GM23338 (cell line): ENCODE measurements at regions not wholly inside any gene's neighbourhood (a gene's known extent, or its start where the extent isn't known, plus 50 kb on each side); places are given as distances from the start of the nearest gene placed in this dataset.

ENCODE experiments used
- ATAC-seq: fragments of 200-7000 bp; cut with Tn5 transposase; 3 replicates; pipeline ENCODE4 v1.9.1; 2020
- DNase-seq: peaks from one replicate; pipeline ENCODE4 v3.0.0-alpha.2; 2015; ENCODE audit warnings: low spot score
- H2AFZ ChIP-seq: fragments of 200-600 bp; sonication (generic); 2 replicates; pipeline ENCODE4 v1.8.0; 2016; ENCODE audit warnings: antibody characterized with exemption, mild to moderate bottlenecking, moderate library complexity
- H3F3A ChIP-seq: fragments of 200-600 bp; sonication (generic); replicated peaks from 2 replicates; pipeline ENCODE4 v1.8.0; 2017; ENCODE audit warnings: antibody characterized with exemption, mixed run types, low read depth
- H3K27ac ChIP-seq: fragments of 200-600 bp; sonication (generic); 2 replicates; pipeline ENCODE4 v1.6.1; 2016; ENCODE audit warnings: low read depth
- H3K27me3 ChIP-seq: fragments of 200-600 bp; sonication (generic); 2 replicates; pipeline ENCODE4 v1.8.0; 2016; ENCODE audit warnings: mild to moderate bottlenecking, mixed run types, moderate library complexity; ENCODE audit not compliant: insufficient read depth
- H3K36me3 ChIP-seq: fragments of 200-600 bp; sonication (generic); 2 replicates; pipeline ENCODE4 v1.8.0; 2016; ENCODE audit warnings: mild to moderate bottlenecking; ENCODE audit not compliant: insufficient read depth
- H3K4me1 ChIP-seq: fragments of 200-600 bp; sonication (generic); 2 replicates; pipeline ENCODE4 v1.8.0; 2016; ENCODE audit warnings: mild to moderate bottlenecking, moderate library complexity; ENCODE audit not compliant: insufficient read depth
- H3K4me2 ChIP-seq: fragments of 200-600 bp; sonication (generic); 2 replicates; pipeline ENCODE4 v1.7.1; 2017; ENCODE audit warnings: mixed run types
- H3K4me3 ChIP-seq: fragments of 200-600 bp; sonication (generic); 2 replicates; pipeline ENCODE4 v1.6.1; 2016; ENCODE audit warnings: mixed run types
- H3K79me2 ChIP-seq: fragments of 200-600 bp; sonication (generic); replicated peaks from 2 replicates; pipeline ENCODE4 v1.8.0; 2017; ENCODE audit warnings: mild to moderate bottlenecking; ENCODE audit not compliant: insufficient read depth
- H3K9me2 ChIP-seq: fragments of 200-600 bp; sonication (generic); 2 replicates; pipeline ENCODE4 v1.8.0; 2017; ENCODE audit not compliant: insufficient read depth
- H4K20me1 ChIP-seq: fragments of 200-600 bp; sonication (generic); replicated peaks from 2 replicates; pipeline ENCODE4 v1.8.0; 2017; ENCODE audit warnings: mild to moderate bottlenecking; ENCODE audit not compliant: insufficient read depth
- H3K27ac Mint-ChIP-seq: 2 replicates; pipeline ENCODE4 v1.8.0; 2020; ENCODE audit warnings: inconsistent platforms, mild to moderate bottlenecking, moderate library complexity, mixed read lengths
- H3K27me3 Mint-ChIP-seq: 3 replicates; pipeline ENCODE4 v1.8.0; 2022; ENCODE audit warnings: low read depth, mild to moderate bottlenecking, moderate library complexity, mixed read lengths, inconsistent platforms; ENCODE audit not compliant: insufficient read depth, poor library complexity
- H3K36me3 Mint-ChIP-seq: 3 replicates; pipeline ENCODE4 v1.8.0; 2021; ENCODE audit warnings: low read depth, mild to moderate bottlenecking, inconsistent platforms, moderate library complexity, mixed read lengths
- H3K4me1 Mint-ChIP-seq: 3 replicates; pipeline ENCODE4 v1.8.0; 2020; ENCODE audit warnings: mild to moderate bottlenecking, inconsistent platforms, mixed read lengths
- H3K4me3 Mint-ChIP-seq: 3 replicates; pipeline ENCODE4 v1.8.0; 2021; ENCODE audit warnings: moderate library complexity, mild to moderate bottlenecking, inconsistent platforms, mixed read lengths
- H3K9me3 Mint-ChIP-seq: 3 replicates; pipeline ENCODE4 v1.8.0; 2020; ENCODE audit warnings: moderate library complexity, mild to moderate bottlenecking, inconsistent platforms, mixed read lengths
- CREB1 ChIP-seq: fragments of 250-450 bp; sonication (Bioruptor Pico); IDR thresholded peaks from 2 replicates; pipeline ENCODE4 v1.5.0; 2020; ENCODE audit warnings: low read depth, mild to moderate bottlenecking, moderate library complexity
- EZH2 ChIP-seq: fragments of 200-600 bp; sonication (generic); IDR thresholded peaks from one replicate; pipeline ENCODE4 v1.8.0; 2017; ENCODE audit warnings: antibody characterized with exemption, mild to moderate bottlenecking, low read depth; ENCODE audit not compliant: unreplicated experiment
- EZH2phosphoT487 ChIP-seq: fragments of 200-600 bp; sonication (generic); IDR thresholded peaks from one replicate; pipeline ENCODE4 v1.8.1; 2018; ENCODE audit warnings: antibody characterized with exemption; ENCODE audit not compliant: unreplicated experiment
- JUNB ChIP-seq: IDR thresholded peaks from one replicate; pipeline ENCODE4 v1.6.1; 2016; ENCODE audit warnings: antibody characterized with exemption; ENCODE audit not compliant: unreplicated experiment
- NANOG ChIP-seq: IDR thresholded peaks from 2 replicates; pipeline ENCODE4 v1.6.1; 2016; ENCODE audit warnings: antibody characterized with exemption, borderline replicate concordance
- POLR2AphosphoS5 ChIP-seq: IDR thresholded peaks from 2 replicates; pipeline ENCODE4 v1.6.1; 2016; ENCODE audit warnings: antibody characterized with exemption, low read depth
- STAT1 ChIP-seq: IDR thresholded peaks from one replicate; pipeline ENCODE4 v1.6.1; 2016; ENCODE audit warnings: antibody characterized with exemption; ENCODE audit not compliant: unreplicated experiment
- ZNF114 ChIP-seq: fragments of 250-450 bp; sonication (Bioruptor Pico); IDR thresholded peaks from 2 replicates; pipeline ENCODE4 v1.5.0; 2020; ENCODE audit warnings: mild to moderate bottlenecking, moderate library complexity
- ZNF331 ChIP-seq: fragments of 250-450 bp; sonication (Bioruptor Pico); IDR thresholded peaks from 2 replicates; pipeline ENCODE4 v1.5.0; 2020; ENCODE audit warnings: low read depth, mild to moderate bottlenecking, moderate library complexity
- TF ChIP-seq, protein P1 (sequence below): IDR thresholded peaks from 2 replicates; pipeline ENCODE4 v1.6.1; 2016; ENCODE audit warnings: antibody characterized with exemption
- TF ChIP-seq, protein P2 (sequence below): IDR thresholded peaks from one replicate; pipeline ENCODE4 v1.6.1; 2018; ENCODE audit warnings: antibody characterized with exemption; ENCODE audit not compliant: unreplicated experiment
- TF ChIP-seq, protein P3 (sequence below), 2 experiments: fragments of 200-600 bp in 1 of 2; sonication (generic) in 1 of 2; conservative IDR thresholded peaks; 2 replicates each; pipeline versions ENCODE4 v1.5.1 to v1.6.1; 2016 to 2017; ENCODE audit warnings: antibody characterized with exemption in 2 of 2, low read depth in 2 of 2, mild to moderate bottlenecking in 2 of 2, moderate library complexity in 1 of 2
- TF ChIP-seq, protein P4 (sequence below): fragments of 250-450 bp; sonication (Bioruptor Pico); IDR thresholded peaks from 2 replicates; pipeline ENCODE4 v1.5.0; 2020; ENCODE audit warnings: mild to moderate bottlenecking, moderate library complexity

DNA sequence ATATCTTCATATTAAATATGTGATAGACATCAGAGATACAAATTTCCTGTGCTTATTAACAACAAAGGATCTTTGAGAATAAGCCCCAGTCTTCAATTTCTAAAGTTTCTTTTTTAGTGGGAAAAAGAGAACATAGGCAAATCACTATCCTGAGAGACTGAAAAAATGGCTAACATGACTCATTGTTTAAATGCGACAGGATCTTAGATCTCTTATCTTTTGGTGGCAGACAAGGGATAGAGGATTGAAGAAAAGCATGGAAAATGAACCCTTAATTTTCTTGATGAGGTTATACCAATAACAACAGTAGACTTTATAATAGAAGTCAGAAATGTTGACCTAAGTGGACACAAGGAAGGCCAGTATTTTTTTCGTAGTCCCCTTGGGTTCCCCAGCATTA is 178.6 kb upstream of the MAP3K7 start:
- Mint-ChIP-seq H3K9me3 (no peaks in the 10 kb centered on the region), H3K27ac (no peak overlapping the region), H3K36me3 (no peaks in the 10 kb centered on the region), H3K4me3 (no peak overlapping the region), H3K4me1 (peaks cover under 1% of the 10 kb centered on the region; the same call in 2 of the 3 replicates), H3K27me3 (no peaks in the 10 kb centered on the region)
- Histone ChIP-seq H3K9me2 (no peaks in the 10 kb centered on the region), H3K36me3 (no peaks in the 10 kb centered on the region), H3K79me2 (no peaks in the 10 kb centered on the region), H3K4me1 (no peaks in the 10 kb centered on the region; the same call in 1 of the 2 replicates), H4K20me1 (no peaks in the 10 kb centered on the region), H3F3A (no peaks in the 10 kb centered on the region), H3K4me2 (no peak overlapping the region), H3K4me3 (no peak overlapping the region), H2AFZ (no peak overlapping the region), H3K27me3 (no peaks in the 10 kb centered on the region), H3K27ac (no peak overlapping the region)
- TF ChIP-seq STAT1 (no peak), EZH2phosphoT487 (no peak), CREB1 (CRISPR knock-in tag) (no peak), JUNB (no peak), POLR2AphosphoS5 (no peak), ZNF331 (CRISPR knock-in tag) (no peak), NANOG (no peak), ZNF114 (CRISPR knock-in tag) (no peak), EZH2 (no peak)
- TF ChIP-seq, protein P1, sequence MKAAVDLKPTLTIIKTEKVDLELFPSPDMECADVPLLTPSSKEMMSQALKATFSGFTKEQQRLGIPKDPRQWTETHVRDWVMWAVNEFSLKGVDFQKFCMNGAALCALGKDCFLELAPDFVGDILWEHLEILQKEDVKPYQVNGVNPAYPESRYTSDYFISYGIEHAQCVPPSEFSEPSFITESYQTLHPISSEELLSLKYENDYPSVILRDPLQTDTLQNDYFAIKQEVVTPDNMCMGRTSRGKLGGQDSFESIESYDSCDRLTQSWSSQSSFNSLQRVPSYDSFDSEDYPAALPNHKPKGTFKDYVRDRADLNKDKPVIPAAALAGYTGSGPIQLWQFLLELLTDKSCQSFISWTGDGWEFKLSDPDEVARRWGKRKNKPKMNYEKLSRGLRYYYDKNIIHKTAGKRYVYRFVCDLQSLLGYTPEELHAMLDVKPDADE: no peak
- TF ChIP-seq, protein P2, sequence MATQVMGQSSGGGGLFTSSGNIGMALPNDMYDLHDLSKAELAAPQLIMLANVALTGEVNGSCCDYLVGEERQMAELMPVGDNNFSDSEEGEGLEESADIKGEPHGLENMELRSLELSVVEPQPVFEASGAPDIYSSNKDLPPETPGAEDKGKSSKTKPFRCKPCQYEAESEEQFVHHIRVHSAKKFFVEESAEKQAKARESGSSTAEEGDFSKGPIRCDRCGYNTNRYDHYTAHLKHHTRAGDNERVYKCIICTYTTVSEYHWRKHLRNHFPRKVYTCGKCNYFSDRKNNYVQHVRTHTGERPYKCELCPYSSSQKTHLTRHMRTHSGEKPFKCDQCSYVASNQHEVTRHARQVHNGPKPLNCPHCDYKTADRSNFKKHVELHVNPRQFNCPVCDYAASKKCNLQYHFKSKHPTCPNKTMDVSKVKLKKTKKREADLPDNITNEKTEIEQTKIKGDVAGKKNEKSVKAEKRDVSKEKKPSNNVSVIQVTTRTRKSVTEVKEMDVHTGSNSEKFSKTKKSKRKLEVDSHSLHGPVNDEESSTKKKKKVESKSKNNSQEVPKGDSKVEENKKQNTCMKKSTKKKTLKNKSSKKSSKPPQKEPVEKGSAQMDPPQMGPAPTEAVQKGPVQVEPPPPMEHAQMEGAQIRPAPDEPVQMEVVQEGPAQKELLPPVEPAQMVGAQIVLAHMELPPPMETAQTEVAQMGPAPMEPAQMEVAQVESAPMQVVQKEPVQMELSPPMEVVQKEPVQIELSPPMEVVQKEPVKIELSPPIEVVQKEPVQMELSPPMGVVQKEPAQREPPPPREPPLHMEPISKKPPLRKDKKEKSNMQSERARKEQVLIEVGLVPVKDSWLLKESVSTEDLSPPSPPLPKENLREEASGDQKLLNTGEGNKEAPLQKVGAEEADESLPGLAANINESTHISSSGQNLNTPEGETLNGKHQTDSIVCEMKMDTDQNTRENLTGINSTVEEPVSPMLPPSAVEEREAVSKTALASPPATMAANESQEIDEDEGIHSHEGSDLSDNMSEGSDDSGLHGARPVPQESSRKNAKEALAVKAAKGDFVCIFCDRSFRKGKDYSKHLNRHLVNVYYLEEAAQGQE: no peak
- TF ChIP-seq, protein P3, sequence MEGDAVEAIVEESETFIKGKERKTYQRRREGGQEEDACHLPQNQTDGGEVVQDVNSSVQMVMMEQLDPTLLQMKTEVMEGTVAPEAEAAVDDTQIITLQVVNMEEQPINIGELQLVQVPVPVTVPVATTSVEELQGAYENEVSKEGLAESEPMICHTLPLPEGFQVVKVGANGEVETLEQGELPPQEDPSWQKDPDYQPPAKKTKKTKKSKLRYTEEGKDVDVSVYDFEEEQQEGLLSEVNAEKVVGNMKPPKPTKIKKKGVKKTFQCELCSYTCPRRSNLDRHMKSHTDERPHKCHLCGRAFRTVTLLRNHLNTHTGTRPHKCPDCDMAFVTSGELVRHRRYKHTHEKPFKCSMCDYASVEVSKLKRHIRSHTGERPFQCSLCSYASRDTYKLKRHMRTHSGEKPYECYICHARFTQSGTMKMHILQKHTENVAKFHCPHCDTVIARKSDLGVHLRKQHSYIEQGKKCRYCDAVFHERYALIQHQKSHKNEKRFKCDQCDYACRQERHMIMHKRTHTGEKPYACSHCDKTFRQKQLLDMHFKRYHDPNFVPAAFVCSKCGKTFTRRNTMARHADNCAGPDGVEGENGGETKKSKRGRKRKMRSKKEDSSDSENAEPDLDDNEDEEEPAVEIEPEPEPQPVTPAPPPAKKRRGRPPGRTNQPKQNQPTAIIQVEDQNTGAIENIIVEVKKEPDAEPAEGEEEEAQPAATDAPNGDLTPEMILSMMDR (conservative IDR thresholded peaks at IDR 0.05; ENCODE audit: low read depth in 2 of 2): no peak
- TF ChIP-seq, protein P4, sequence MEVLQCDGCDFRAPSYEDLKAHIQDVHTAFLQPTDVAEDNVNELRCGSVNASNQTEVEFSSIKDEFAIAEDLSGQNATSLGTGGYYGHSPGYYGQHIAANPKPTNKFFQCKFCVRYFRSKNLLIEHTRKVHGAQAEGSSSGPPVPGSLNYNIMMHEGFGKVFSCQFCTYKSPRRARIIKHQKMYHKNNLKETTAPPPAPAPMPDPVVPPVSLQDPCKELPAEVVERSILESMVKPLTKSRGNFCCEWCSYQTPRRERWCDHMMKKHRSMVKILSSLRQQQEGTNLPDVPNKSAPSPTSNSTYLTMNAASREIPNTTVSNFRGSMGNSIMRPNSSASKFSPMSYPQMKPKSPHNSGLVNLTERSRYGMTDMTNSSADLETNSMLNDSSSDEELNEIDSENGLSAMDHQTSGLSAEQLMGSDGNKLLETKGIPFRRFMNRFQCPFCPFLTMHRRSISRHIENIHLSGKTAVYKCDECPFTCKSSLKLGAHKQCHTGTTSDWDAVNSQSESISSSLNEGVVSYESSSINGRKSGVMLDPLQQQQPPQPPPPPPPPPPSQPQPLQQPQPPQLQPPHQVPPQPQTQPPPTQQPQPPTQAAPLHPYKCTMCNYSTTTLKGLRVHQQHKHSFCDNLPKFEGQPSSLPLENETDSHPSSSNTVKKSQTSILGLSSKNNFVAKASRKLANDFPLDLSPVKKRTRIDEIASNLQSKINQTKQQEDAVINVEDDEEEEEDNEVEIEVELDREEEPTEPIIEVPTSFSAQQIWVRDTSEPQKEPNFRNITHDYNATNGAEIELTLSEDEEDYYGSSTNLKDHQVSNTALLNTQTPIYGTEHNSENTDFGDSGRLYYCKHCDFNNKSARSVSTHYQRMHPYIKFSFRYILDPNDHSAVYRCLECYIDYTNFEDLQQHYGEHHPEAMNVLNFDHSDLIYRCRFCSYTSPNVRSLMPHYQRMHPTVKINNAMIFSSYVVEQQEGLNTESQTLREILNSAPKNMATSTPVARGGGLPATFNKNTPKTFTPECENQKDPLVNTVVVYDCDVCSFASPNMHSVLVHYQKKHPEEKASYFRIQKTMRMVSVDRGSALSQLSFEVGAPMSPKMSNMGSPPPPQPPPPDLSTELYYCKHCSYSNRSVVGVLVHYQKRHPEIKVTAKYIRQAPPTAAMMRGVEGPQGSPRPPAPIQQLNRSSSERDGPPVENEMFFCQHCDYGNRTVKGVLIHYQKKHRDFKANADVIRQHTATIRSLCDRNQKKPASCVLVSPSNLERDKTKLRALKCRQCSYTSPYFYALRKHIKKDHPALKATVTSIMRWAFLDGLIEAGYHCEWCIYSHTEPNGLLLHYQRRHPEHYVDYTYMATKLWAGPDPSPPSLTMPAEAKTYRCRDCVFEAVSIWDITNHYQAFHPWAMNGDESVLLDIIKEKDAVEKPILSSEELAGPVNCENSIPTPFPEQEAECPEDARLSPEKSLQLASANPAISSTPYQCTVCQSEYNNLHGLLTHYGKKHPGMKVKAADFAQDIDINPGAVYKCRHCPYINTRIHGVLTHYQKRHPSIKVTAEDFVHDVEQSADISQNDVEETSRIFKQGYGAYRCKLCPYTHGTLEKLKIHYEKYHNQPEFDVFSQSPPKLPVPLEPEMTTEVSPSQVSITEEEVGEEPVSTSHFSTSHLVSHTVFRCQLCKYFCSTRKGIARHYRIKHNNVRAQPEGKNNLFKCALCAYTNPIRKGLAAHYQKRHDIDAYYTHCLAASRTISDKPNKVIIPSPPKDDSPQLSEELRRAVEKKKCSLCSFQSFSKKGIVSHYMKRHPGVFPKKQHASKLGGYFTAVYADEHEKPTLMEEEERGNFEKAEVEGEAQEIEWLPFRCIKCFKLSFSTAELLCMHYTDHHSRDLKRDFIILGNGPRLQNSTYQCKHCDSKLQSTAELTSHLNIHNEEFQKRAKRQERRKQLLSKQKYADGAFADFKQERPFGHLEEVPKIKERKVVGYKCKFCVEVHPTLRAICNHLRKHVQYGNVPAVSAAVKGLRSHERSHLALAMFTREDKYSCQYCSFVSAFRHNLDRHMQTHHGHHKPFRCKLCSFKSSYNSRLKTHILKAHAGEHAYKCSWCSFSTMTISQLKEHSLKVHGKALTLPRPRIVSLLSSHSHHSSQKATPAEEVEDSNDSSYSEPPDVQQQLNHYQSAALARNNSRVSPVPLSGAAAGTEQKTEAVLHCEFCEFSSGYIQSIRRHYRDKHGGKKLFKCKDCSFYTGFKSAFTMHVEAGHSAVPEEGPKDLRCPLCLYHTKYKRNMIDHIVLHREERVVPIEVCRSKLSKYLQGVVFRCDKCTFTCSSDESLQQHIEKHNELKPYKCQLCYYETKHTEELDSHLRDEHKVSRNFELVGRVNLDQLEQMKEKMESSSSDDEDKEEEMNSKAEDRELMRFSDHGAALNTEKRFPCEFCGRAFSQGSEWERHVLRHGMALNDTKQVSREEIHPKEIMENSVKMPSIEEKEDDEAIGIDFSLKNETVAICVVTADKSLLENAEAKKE (CRISPR knock-in tag): no peak
- DNase-seq (no peak), ATAC-seq (no peak)
